Stimulated activated CD4-positive, alpha-beta T cell treated with anti-CD3 and anti-CD28 coated beads, Interleukin-15, amount 100 ng/mL, for 48 hours (primary cell): ENCODE measurements at regions not wholly inside any gene's neighbourhood (a gene's known extent, or its start where the extent isn't known, plus 50 kb on each side); places are given as distances from the start of the nearest gene placed in this dataset.
"Not testable (repeated sequence)": the region's sequence is repeated elsewhere in the genome, so short reads cannot be mapped to it uniquely, and the experiment has no call there.

Source experiments
- DNase-seq, 2 donors: peaks; one replicate each; pipeline ENCODE4 v3.0.0-alpha.2; 2020; ENCODE audit warnings: low read depth in 2 of 2

DNA sequence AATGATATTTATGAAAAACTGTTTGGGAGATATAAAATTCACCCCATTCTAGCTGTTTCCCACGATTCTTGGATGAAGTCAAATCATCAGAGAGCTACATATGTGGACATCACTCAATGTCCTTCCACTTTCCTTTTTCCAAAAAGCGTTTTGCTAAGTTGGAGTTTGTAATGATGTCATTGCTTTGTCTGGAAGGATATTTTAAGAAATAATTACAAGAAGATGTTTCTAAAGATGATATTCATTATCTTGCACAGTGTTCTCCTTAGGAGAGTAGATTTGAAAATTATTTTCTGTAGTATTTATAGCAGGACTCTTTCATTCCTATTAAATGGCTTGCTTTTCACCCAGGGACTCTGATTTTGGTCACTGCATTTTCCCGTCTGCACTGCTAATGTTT lies 851.2 kb downstream of the EFNB2 start:
- no peak for DNase-seq

DNA sequence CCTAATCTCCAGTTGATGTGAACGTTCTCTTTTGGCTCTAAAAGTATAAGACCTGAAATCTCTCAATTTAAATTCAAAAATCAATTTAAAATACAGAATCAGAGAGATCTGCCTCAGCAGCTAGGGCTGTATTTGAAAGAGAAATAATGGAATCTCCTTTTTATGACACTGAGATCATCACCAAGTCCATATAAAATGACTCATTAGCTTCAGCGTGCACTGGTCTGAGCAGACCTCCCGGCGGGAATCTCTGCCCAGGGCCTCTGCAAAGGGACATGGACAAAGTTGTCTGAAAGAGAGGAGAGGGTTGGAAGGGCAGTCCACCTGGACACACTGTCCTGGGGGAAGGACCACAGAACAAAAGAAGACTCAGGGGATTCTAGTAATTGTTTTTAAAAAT lies 855.6 kb downstream of the EFNB2 start:
- no peak for DNase-seq

- no peak for DNase-seq
These were observed 857.4 kb downstream of the EFNB2 start for GRCh38 chr13:105678072-105678471.

- DNase-seq: no peak
These were observed 862.6 kb downstream of the EFNB2 start for GRCh38 chr13:105672881-105673280.

DNA sequence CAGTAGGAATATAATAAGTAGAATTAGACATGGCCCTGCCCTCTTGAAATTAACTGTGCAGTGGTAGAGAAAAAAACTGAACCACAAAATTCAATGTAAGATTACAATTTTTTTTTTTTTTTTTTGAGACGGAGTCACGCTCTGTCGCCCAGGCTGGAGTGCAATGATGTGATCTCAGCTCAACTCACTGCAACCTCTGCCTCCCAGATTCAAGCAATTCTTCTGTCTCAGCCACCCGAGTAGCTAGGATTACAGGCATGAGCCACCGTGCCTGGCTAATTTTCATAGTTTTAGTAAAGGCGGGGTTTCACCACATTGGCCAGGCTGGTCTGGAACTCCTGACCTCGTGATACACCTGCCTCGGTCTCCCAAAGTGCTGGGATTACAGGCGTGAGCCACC lies 864.3 kb downstream of the EFNB2 start:
- not testable (repeated sequence) for DNase-seq

DNA sequence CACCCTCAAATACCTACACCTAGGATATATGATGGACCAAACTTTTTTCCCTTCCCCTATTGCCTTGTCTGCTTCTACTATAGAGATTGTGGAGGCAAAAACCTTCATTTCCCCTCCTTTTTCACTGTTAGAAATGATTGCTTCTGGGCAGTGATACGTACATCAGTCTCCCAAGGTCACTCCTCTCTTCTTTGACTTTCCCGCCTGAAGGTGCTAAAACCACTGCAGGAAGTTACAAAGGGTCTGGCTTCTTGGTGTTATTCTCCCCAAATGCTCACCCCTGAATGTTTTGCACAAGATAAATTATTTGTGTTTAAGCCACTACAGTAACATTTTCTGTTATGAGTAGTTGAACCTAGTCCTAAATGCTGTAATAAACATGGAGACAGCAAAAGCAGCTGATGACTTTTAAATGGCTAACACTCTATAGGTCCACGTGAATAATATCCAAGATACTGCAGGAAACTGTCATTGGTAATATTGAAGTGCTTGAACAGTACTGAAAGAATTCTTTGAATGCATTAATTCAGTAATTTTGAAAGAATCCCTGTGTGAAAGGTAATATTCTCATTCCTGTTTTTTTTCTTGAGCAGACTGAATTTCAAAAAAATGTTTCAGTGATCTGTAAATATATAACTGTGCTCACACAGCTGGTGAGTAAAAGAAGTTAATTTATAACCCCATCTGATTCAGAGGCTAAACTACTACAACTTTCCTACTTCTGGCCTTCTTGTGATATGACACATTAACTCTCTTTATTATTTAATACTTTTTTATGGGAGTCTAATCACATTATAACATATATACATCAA lies 865.1 kb downstream of the EFNB2 start:
- DNase-seq: no peak

DNA sequence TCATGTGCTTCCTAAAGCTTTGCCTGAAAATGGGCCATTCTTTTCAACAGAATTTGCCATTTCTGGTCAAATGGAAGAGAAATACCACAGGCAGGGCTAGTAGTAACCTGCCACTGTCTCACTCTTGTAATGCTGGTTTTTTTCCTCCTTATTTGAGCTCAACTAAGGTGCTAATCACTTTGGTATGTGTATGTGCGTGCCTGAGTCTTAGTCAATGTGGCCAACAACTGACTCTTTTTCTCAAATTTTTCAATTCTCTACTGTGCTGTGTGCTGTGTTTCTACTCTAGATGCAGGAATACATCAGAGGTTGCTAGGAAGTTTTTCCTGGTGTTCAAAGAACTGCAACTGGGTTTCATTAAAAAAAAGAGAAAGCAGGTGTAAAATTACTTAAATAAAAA lies 870.2 kb downstream of the EFNB2 start:
- DNase-seq: no peak

DNA sequence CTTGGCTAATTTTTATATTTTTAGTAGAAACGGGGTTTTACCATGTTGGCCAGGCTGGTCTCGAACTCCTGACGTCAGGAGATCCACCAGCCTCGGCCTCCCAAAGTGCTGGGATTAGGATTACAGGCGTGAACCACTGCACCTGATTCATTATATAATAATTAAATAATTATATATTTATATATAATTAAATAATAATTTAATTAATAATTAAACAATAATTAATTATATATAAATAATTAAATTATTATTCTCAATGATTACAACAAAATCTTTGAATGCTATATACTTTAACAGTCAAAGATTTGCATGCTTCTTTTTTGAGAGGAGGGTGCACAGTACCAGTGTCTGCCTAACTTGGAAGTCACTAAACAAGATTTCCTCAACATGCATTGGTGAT lies 872.3 kb downstream of the EFNB2 start:
- DNase-seq: no peak

- DNase-seq: no peak
These were observed 874.9 kb downstream of the EFNB2 start for GRCh38 chr13:105660561-105660960.

GRCh38 chr13:105658431-105658830 lies 877.0 kb downstream of the EFNB2 start:
- DNase-seq: no peak

GRCh38 chr13:105655046-105655445 lies 880.4 kb downstream of the EFNB2 start:
- no peak for DNase-seq

DNA sequence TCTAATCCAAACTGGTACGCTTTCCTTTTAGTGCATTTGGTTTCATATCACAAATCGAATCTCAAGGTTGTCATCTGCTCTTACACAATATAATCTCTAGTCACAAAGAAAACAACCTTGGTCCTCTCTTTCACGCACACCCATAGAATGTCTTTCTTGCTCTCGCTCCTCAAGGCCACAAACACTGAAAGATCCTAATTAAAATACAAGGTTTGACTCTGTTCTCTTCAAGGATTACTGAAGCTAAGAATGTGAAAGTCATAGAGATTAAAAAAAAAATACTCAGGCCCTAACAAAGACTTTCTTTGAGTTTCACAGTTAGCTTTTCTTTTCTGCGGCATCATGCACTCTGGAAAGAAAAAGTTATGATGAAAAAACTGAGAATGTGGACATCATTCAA lies 891.5 kb downstream of the EFNB2 start:
- DNase-seq: no peak

DNA sequence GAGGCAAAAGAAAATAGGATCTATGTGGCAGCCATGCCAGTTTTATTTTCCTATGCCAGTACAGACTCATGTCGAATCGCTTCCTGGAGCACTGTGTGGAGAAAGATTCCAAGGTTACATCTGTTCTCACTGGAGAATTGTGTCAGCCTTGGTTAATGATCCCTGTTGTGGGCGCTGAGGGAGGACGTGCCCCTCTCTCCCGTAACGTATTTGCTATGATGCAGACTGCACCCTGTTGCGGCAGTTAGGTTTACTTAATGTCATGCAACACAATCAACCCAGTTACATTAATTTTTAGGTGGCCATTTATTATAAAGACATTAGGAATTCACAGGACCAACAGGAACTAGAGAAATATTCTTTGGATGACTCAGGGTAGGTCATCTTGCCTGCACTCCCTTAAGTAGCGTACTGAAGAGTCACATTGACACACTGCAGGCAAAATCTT lies 892.9 kb downstream of the EFNB2 start:
- DNase-seq: no peak

GRCh38 chr13:105641121-105641520 lies 894.3 kb downstream of the EFNB2 start:
- DNase-seq: no peak

DNA sequence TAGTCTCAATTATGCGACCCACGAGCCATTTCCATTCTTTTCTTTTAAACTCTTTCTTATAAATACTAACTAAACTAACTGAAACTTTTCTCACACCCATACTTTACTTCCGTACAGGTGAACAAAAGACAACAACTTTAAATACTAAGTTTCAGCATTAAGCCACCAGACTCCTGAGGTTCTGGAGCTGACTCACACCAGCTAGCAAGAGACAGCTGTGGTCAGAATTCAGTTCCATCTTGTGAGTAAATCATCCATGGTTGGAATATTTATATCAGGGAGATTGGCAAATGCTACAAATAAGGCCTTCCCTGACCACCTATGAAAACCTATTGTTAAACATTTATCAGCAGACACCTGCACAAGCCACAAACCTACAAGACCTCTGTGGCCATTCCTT lies 897.0 kb downstream of the EFNB2 start:
- no peak for DNase-seq

DNA sequence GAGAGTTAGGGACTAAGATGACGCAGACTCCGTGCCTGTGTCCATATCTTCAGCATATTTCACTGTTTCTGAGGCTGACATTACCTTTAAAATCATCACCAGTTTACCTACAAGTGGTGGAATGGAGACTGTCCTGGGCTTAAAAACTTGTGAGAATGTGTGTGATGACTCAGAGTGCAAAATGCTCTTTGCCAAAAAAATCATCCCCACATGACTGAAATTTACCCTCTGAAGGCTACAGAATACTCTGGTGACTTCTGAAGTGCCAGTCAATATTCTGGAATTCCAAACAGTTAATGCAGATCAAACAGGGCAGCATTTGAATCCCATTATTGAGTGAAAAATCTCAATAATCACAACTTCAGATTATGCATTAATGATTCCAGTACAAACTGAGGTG lies 901.4 kb downstream of the EFNB2 start:
- no peak for DNase-seq

DNA sequence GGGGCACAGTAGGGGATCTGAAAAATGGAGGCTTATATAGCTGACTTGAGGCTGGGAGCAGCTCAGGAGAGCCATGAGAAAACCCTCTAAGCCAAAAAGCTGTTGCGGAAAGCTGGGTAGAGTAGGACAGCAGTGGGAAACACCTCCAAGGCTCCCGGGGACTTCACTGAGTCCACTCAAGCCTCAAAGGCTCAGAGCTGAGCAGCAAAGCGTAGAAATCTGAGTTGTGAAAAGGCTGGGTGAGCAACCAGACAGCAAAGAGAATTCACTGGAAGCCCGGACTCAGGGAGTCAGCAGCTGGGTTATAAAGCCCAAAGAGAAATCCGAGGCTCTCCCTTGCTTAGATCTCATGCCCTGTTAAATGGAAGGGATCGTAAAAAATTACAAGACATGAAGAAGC lies 905.0 kb downstream of the EFNB2 start:
- DNase-seq: no peak

GRCh38 chr13:105627270-105627669 lies 908.2 kb downstream of the EFNB2 start:
- no peak for DNase-seq

GRCh38 chr13:105625691-105626090 lies 909.8 kb downstream of the EFNB2 start:
- DNase-seq: no peak

- DNase-seq: no peak
These were observed 919.0 kb downstream of the EFNB2 start for GRCh38 chr13:105616333-105617075.

DNA sequence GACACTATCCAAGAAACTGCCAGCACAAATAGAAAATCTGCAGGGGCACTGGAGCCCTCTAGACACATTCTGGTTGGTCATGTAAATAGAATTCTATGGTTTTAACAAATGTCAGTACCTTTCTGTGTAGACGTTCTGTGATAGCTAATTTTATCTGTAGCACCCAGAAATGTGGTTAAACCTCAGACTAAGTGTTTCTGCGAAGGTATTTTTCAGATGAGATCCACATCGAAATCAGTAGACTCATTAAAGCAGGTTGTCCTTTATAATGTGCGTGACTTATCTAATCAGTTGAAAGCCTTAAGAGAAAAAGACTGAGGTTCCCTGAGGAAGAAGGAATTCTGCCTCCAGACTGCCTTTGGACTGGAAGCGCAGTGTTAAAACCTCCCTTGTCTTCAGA lies 922.9 kb downstream of the EFNB2 start:
- DNase-seq: no peak

- no peak for DNase-seq
These were observed 924.0 kb downstream of the EFNB2 start for GRCh38 chr13:105611424-105611823.

- no peak for DNase-seq
These were observed 927.4 kb downstream of the EFNB2 start for GRCh38 chr13:105608104-105608503.
